H1 (cell line): ENCODE measurements at regions not wholly inside any gene's neighbourhood (a gene's known extent, or its start where the extent isn't known, plus 50 kb on each side); places are given as distances from the start of the nearest gene placed in this dataset.
A peak's percentile ranks its signal among the peaks of the same experiment; 100 is the strongest.

ENCODE experiments used
- CTCF ChIA-PET: fragments of 300-600 bp; sonication (Branson Sonifier 250); formaldehyde crosslinking; loops from one replicate; lab custom pipeline; 2021; ENCODE audit not compliant: partially characterized antibody; lab: Charles Lee
- POLR2A ChIA-PET: fragments of 300-600 bp; sonication (Branson Sonifier 250); formaldehyde crosslinking; loops from one replicate; lab custom pipeline; 2021; ENCODE audit warnings: inconsistent platforms; ENCODE audit not compliant: partially characterized antibody; lab: Charles Lee
- DNase-seq, 2 experiments: peaks; one replicate each; pipeline versions ENCODE4 v3.0.0 to v3.0.0-alpha.2; 2010 to 2022; ENCODE audit warnings: low spot score in 2 of 2, low read depth in 1 of 2, mixed read lengths in 1 of 2
- FAIRE-seq: peaks from 2 replicates; lab custom pipeline; 2011; peaks lifted over from hg19 to GRCh38; lab: Jason Lieb, UNC
- H2AFZ ChIP-seq: 2 replicates; pipeline ENCODE4 v1.8.1; 2012; ENCODE audit warnings: low read length, inconsistent platforms
- H2AK5ac ChIP-seq: 2 replicates; pipeline ENCODE4 v1.6.1; 2013; ENCODE audit warnings: low read depth, low read length
- H2BK120ac ChIP-seq: replicated peaks from 2 replicates; pipeline ENCODE3; 2013; ENCODE audit warnings: low read depth, low read length, inconsistent platforms
- H2BK12ac ChIP-seq: 2 replicates; pipeline ENCODE4 v1.6.1; 2013; ENCODE audit warnings: low read depth, low read length
- H2BK15ac ChIP-seq: 2 replicates; pipeline ENCODE4 v1.6.1; 2013; ENCODE audit warnings: low read length
- H2BK20ac ChIP-seq: 2 replicates; pipeline ENCODE4 v1.6.1; 2013; ENCODE audit warnings: low read length
- H2BK5ac ChIP-seq: 2 replicates; pipeline ENCODE4 v1.6.1; 2013; ENCODE audit warnings: low read depth, low read length
- H3K14ac ChIP-seq: 2 replicates; pipeline ENCODE4 v1.6.1; 2013; ENCODE audit warnings: inconsistent platforms; ENCODE audit not compliant: insufficient read length
- H3K18ac ChIP-seq: 2 replicates; pipeline ENCODE4 v1.6.1; 2013; ENCODE audit warnings: low read length; ENCODE audit errors: extremely low read depth
- H3K23ac ChIP-seq: 2 replicates; pipeline ENCODE4 v1.6.1; 2013; ENCODE audit warnings: inconsistent platforms; ENCODE audit not compliant: insufficient read length
- H3K23me2 ChIP-seq: 2 replicates; pipeline ENCODE4 v1.6.1; 2013; ENCODE audit warnings: low read depth, low read length
- H3K27ac ChIP-seq: 2 replicates; pipeline ENCODE4 v1.6.1; 2011; ENCODE audit warnings: low read depth, low read length, inconsistent platforms
- H3K27me3 ChIP-seq, 4 experiments: replicated peaks in 1 of 4; 1 replicate in 1 of 4; 2 replicates in 3 of 4; pipeline versions ENCODE4 v1.6.1 to v1.8.1; 2011 to 2013; ENCODE audit warnings: low read length in 3 of 4, mild to moderate bottlenecking in 3 of 4, inconsistent platforms in 2 of 4, mixed read lengths in 2 of 4, moderate library complexity in 1 of 4; ENCODE audit not compliant: control insufficient read depth in 3 of 4, insufficient read depth in 3 of 4; ENCODE audit errors: extremely low read depth in 1 of 4
- H3K36me3 ChIP-seq, 4 experiments: 2 replicates each; pipeline versions ENCODE4 v1.6.1 to v1.8.1; 2011 to 2013; ENCODE audit warnings: mild to moderate bottlenecking in 4 of 4, low read length in 3 of 4, moderate library complexity in 2 of 4, control low read depth in 1 of 4, inconsistent platforms in 1 of 4; ENCODE audit not compliant: insufficient read depth in 4 of 4, control insufficient read depth in 2 of 4
- H3K4ac ChIP-seq: replicated peaks from 2 replicates; pipeline ENCODE3; 2013; ENCODE audit warnings: low read length, low read depth, mixed read lengths, inconsistent platforms; ENCODE audit not compliant: insufficient read length
- H3K4me1 ChIP-seq, 4 experiments: replicated peaks in 1 of 4; 1 replicate in 1 of 4; 2 replicates in 3 of 4; pipeline versions ENCODE4 v1.6.1 to v1.8.1; 2011 to 2013; ENCODE audit warnings: low read length in 3 of 4, inconsistent platforms in 2 of 4, mixed read lengths in 1 of 4; ENCODE audit not compliant: insufficient read depth in 4 of 4, control insufficient read depth in 3 of 4
- H3K4me2 ChIP-seq, 2 experiments: 2 replicates each; pipeline versions ENCODE4 v1.6.1 to v1.8.1; 2011 to 2013; ENCODE audit warnings: low read depth in 2 of 2, low read length in 2 of 2, control low read depth in 1 of 2, inconsistent platforms in 1 of 2, mild to moderate bottlenecking in 1 of 2; ENCODE audit not compliant: insufficient read depth in 1 of 2
- H3K4me3 ChIP-seq, 4 experiments: fragments of 200-600, 300-600 bp in 1 of 4; sonication (generic), shearing (Covaris generic), sonication (Bioruptor Twin) in 1 of 4; 2 replicates each; pipeline versions ENCODE4 v1.5.1 to v1.8.1; 2011 to 2016; ENCODE audit warnings: low read length in 4 of 4, low read depth in 3 of 4, control low read depth in 2 of 4, inconsistent platforms in 2 of 4, mild to moderate bottlenecking in 2 of 4, mixed read lengths in 1 of 4, moderate library complexity in 1 of 4; ENCODE audit not compliant: insufficient read depth in 2 of 4; ENCODE audit errors: extremely low read depth in 1 of 4
- H3K56ac ChIP-seq: replicated peaks from 2 replicates; pipeline ENCODE3; 2013; ENCODE audit warnings: low read depth, mild to moderate bottlenecking, mixed read lengths, low read length, inconsistent platforms; ENCODE audit not compliant: insufficient read length
- H3K79me1 ChIP-seq: 2 replicates; pipeline ENCODE4 v1.6.1; 2013; ENCODE audit warnings: low read depth, low read length, control low read depth
- H3K79me2 ChIP-seq, 2 experiments: 2 replicates each; pipeline versions ENCODE4 v1.6.1 to v1.8.1; 2012 to 2013; ENCODE audit warnings: low read length in 2 of 2, mild to moderate bottlenecking in 2 of 2, inconsistent platforms in 1 of 2; ENCODE audit not compliant: insufficient read depth in 2 of 2, control insufficient read depth in 1 of 2
- H3K9ac ChIP-seq, 4 experiments: replicated peaks in 1 of 4; 1 replicate in 1 of 4; 2 replicates in 3 of 4; pipeline versions ENCODE4 v1.6.1 to v1.8.1; 2011 to 2013; ENCODE audit warnings: low read depth in 3 of 4, low read length in 3 of 4, control low read depth in 2 of 4, mild to moderate bottlenecking in 2 of 4, moderate library complexity in 2 of 4, inconsistent platforms in 1 of 4; ENCODE audit errors: extremely low read depth in 1 of 4
- H3K9me3 ChIP-seq, 2 experiments: 2 replicates each; pipeline versions ENCODE4 v1.6.1 to v1.8.1; 2012 to 2013; ENCODE audit warnings: mild to moderate bottlenecking in 2 of 2, moderate library complexity in 2 of 2, control low read depth in 1 of 2, inconsistent platforms in 1 of 2, low read depth in 1 of 2, low read length in 1 of 2, mixed read lengths in 1 of 2; ENCODE audit not compliant: insufficient read depth in 2 of 2
- H4K20me1 ChIP-seq, 2 experiments: replicated peaks in 1 of 2; 2 replicates each; pipeline versions ENCODE3 to v1.8.1; 2011 to 2013; ENCODE audit warnings: inconsistent platforms in 2 of 2, low read length in 2 of 2, mild to moderate bottlenecking in 1 of 2; ENCODE audit not compliant: insufficient read depth in 2 of 2, control insufficient read depth in 1 of 2
- H4K5ac ChIP-seq: 2 replicates; pipeline ENCODE4 v1.6.1; 2013; ENCODE audit warnings: low read length, low read depth, mixed read lengths, inconsistent platforms; ENCODE audit not compliant: insufficient read length
- H4K8ac ChIP-seq: 2 replicates; pipeline ENCODE4 v1.8.0; 2013; ENCODE audit warnings: mild to moderate bottlenecking, moderate library complexity, low read length, inconsistent platforms; ENCODE audit not compliant: insufficient read depth; ENCODE audit errors: extremely low read depth
- H4K91ac ChIP-seq: replicated peaks from 2 replicates; pipeline ENCODE3; 2013; ENCODE audit warnings: low read length, mixed read lengths, inconsistent platforms; ENCODE audit not compliant: insufficient read length
- BCL11A ChIP-seq, 2 experiments: IDR thresholded peaks; one replicate each; pipeline ENCODE4 v1.6.1; 2011; ENCODE audit warnings: low read depth in 2 of 2, low read length in 2 of 2, mild to moderate bottlenecking in 2 of 2
- BRCA1 ChIP-seq: IDR thresholded peaks from 2 replicates; pipeline ENCODE4 v1.6.1; 2012; ENCODE audit warnings: low read depth, low read length, improper control_type of control experiment
- CHD2 ChIP-seq: IDR thresholded peaks from 2 replicates; pipeline ENCODE4 v1.6.1; 2012; ENCODE audit warnings: low read length, improper control_type of control experiment
- EP300 ChIP-seq, 2 experiments: IDR thresholded peaks; 1 replicate in 1 of 2; 2 replicates in 1 of 2; pipeline ENCODE4 v1.6.1; 2011 to 2012; ENCODE audit warnings: low read depth in 2 of 2, low read length in 2 of 2, mild to moderate bottlenecking in 2 of 2, borderline replicate concordance in 1 of 2, inconsistent platforms in 1 of 2, moderate library complexity in 1 of 2
- PHF8 ChIP-seq: fragments of 200-600 bp; sonication (generic); conservative IDR thresholded peaks from 2 replicates; pipeline ENCODE4 v1.7.1; 2012; ENCODE audit warnings: low read depth, mild to moderate bottlenecking, inconsistent platforms, low read length, moderate library complexity
- POU5F1 ChIP-seq: IDR thresholded peaks from 2 replicates; pipeline ENCODE4 v1.6.1; 2011; ENCODE audit warnings: low read depth, mild to moderate bottlenecking, low read length, moderate library complexity
- RAD21 ChIP-seq, 2 experiments: IDR thresholded peaks in 1 of 2; conservative IDR thresholded peaks in 1 of 2; 2 replicates each; pipeline ENCODE4 v1.6.1; 2011; ENCODE audit warnings: low read depth in 2 of 2, low read length in 2 of 2, improper control_type of control experiment in 1 of 2, inconsistent platforms in 1 of 2, mild to moderate bottlenecking in 1 of 2, moderate library complexity in 1 of 2
- RXRA ChIP-seq: IDR thresholded peaks from 2 replicates; pipeline ENCODE4 v1.6.1; 2011; ENCODE audit warnings: low read depth, mild to moderate bottlenecking, low read length, moderate library complexity; ENCODE audit not compliant: insufficient read depth
- SAP30 ChIP-seq: fragments of 300-600 bp; sonication (generic); IDR thresholded peaks from 2 replicates; pipeline ENCODE4 v1.7.1; 2012; ENCODE audit warnings: low read length, moderate library complexity, mild to moderate bottlenecking, inconsistent platforms; ENCODE audit not compliant: insufficient read depth, insufficient replicate concordance
- SIN3A ChIP-seq, 2 experiments: IDR thresholded peaks in 1 of 2; conservative IDR thresholded peaks in 1 of 2; 2 replicates each; pipeline ENCODE4 v1.6.1; 2011 to 2012; ENCODE audit warnings: low read length in 2 of 2, improper control_type of control experiment in 1 of 2, low read depth in 1 of 2, mild to moderate bottlenecking in 1 of 2
- SP1 ChIP-seq: IDR thresholded peaks from 2 replicates; pipeline ENCODE4 v1.6.1; 2011; ENCODE audit warnings: low read depth, low read length
- SP2 ChIP-seq: IDR thresholded peaks from 2 replicates; pipeline ENCODE4 v1.6.1; 2012; ENCODE audit warnings: mild to moderate bottlenecking, low read length, inconsistent platforms
- YY1 ChIP-seq: IDR thresholded peaks from 2 replicates; pipeline ENCODE4 v1.6.1; 2011; ENCODE audit warnings: low read depth, mild to moderate bottlenecking, low read length
- WGBS, 2 experiments: shearing (Covaris generic) in 1 of 2; methylation state at CpG; one replicate each; pipeline versions ENCODE4 v1.1.6 to v1.1.7; 2013 to 2015; ENCODE audit warnings: low lambda C conversion rate in 2 of 2, mixed read lengths in 2 of 2, inconsistent platforms in 1 of 2, low coverage in 1 of 2, missing lambda C conversion rate in 1 of 2; ENCODE audit not compliant: insufficient replicate concordance in 2 of 2, insufficient coverage in 1 of 2, insufficient read length in 1 of 2; ENCODE audit errors: extremely low coverage in 1 of 2, missing lambda C conversion rate in 1 of 2; 5-methylcytosine and 5-hydroxymethylcytosine counted together

DNA sequence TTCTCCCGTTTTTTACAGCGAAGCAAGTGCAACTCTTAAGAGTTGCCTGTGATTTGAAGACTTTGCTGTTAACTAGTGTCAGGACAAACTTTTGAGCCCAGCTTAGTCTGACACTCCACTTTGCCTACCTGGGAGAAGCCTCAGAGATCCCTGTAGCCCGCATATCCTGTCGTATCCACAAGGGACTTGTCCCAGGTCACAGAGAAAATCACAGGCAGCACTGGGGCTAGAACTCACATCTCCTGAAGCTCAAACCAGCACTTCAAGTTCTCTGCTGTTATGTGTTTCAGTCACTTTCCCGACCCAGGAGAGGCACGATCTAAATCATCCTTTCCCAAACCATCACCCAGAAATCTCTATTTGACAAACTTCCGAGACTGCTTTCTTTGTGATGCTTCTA, 584.5 kb downstream of the ACTL7B start:
- Histone ChIP-seq H2BK5ac (no peak overlapping the region), H3K23ac (no peak overlapping the region), H3K79me2 (no peaks in the 10 kb centered on the region), H3K27me3 (no peaks in the 10 kb centered on the region), H3K4me1 (peaks cover 5 to 12% (median 7%) of the 10 kb centered on the region in 4 experiments; a peak in 5 of 7 replicates), H3K27ac (no peak overlapping the region), H3K56ac (no peak overlapping the region), H3K4me2 (no peak overlapping the region), H2AFZ (peak overlapping the region; percentile 79), H3K18ac (no peak overlapping the region), H2BK20ac (no peak overlapping the region), H2BK15ac (no peak overlapping the region), H3K79me1 (no peaks in the 10 kb centered on the region), H4K91ac (no peak overlapping the region), H3K23me2 (no peaks in the 10 kb centered on the region), H3K14ac (no peak overlapping the region), H3K9me3 (no peaks in the 10 kb centered on the region), H4K20me1 (no peaks in the 10 kb centered on the region), H2AK5ac (no peak overlapping the region), H4K8ac (no peak overlapping the region), H4K5ac (no peak overlapping the region), H3K36me3 (no peaks in the 10 kb centered on the region), H3K4me3 (no peak overlapping the region), H2BK12ac (peak overlapping the region; percentile 44; the same call in 1 of the 2 replicates), H2BK120ac (no peak overlapping the region), H3K4ac (no peak overlapping the region), H3K9ac (peak overlapping the region in 1 of 4 experiments; percentile 13; a peak in 1 of 7 replicates)
- 76% methylated on average over 7 of the region's 7 CpGs; no CpG with 5 or more reads in 1 of the 2 experiments for WGBS, 2 experiments
- TF ChIP-seq SP1 (no peak), SIN3A (conservative IDR thresholded peaks at IDR 0.05 in 1 of 2, IDR thresholded peaks at IDR 0.05 in 1 of 2; ENCODE audit: low read depth in 1 of 2, low read length in 2 of 2) (no peak), SP2 (no peak), PHF8 (no peak), RAD21 (IDR thresholded peaks at IDR 0.05 in 1 of 2, conservative IDR thresholded peaks at IDR 0.05 in 1 of 2; ENCODE audit: low read depth in 2 of 2, low read length in 2 of 2) (no peak), YY1 (no peak), SAP30 (no peak), BCL11A (IDR thresholded peaks at IDR 0.05; ENCODE audit: low read depth in 2 of 2, low read length in 2 of 2) (no peak), EP300 (IDR thresholded peaks at IDR 0.05; ENCODE audit: borderline replicate concordance in 1 of 2, low read depth in 2 of 2, low read length in 2 of 2) (no peak), RXRA (no peak), BRCA1 (no peak), CHD2 (no peak), POU5F1 (no peak)
- FAIRE-seq (no peak), DNase-seq (no peak)
- POLR2A ChIA-PET = interaction anchor here (0.6 to 1.7 kb wide), 3 partner anchors 17 to 646 kb away, joined by 3 to 4 read pairs (median 3); no protein-coding TSS in a partner anchor
- CTCF ChIA-PET = interaction anchor here (0.6 to 3.0 kb wide), 10 partner anchors 9 to 846 kb away, joined by 3 to 12 read pairs (median 4); no protein-coding TSS in a partner anchor
